Subcutaneous abdominal adipose tissue (tissue), 5 donors: ENCODE measurements at regions not wholly inside any gene's neighbourhood (a gene's known extent, or its start where the extent isn't known, plus 50 kb on each side); places are given as distances from the start of the nearest gene placed in this dataset.

Experiments used
- H3K27ac ChIP-seq: one replicate; pipeline ENCODE4 v1.7.0; 2013; ENCODE audit warnings: low read depth, mild to moderate bottlenecking, inconsistent platforms, low read length, moderate library complexity
- H3K27me3 ChIP-seq, 5 donors: one replicate each; pipeline ENCODE4 v1.7.0; 2013; ENCODE audit warnings: low read length in 5 of 5, inconsistent platforms in 1 of 5; ENCODE audit not compliant: control insufficient read depth in 5 of 5, insufficient read depth in 4 of 5
- H3K36me3 ChIP-seq, 5 donors: one replicate each; pipeline ENCODE4 v1.7.0; 2013; ENCODE audit warnings: low read length in 5 of 5; ENCODE audit not compliant: control insufficient read depth in 5 of 5, insufficient read depth in 5 of 5
- H3K4me1 ChIP-seq, 5 donors: one replicate each; pipeline ENCODE4 v1.7.0; 2013; ENCODE audit warnings: low read length in 5 of 5, mild to moderate bottlenecking in 3 of 5, moderate library complexity in 1 of 5; ENCODE audit not compliant: control insufficient read depth in 5 of 5, insufficient read depth in 5 of 5
- H3K4me3 ChIP-seq, 5 donors: one replicate each; pipeline ENCODE4 v1.7.0; 2013; ENCODE audit warnings: low read length in 5 of 5, low read depth in 1 of 5
- H3K9ac ChIP-seq, 5 donors: one replicate each; pipeline ENCODE4 v1.7.0; 2013; ENCODE audit warnings: low read length in 5 of 5, mild to moderate bottlenecking in 4 of 5, moderate library complexity in 3 of 5
- H3K9me3 ChIP-seq, 5 donors: one replicate each; pipeline ENCODE4 v1.7.0; 2013; ENCODE audit warnings: low read length in 5 of 5; ENCODE audit not compliant: control insufficient read depth in 5 of 5
- donor health status: healthy.
- donor health status: healthy.
- donor health status: healthy.
- donor health status: healthy.
- donor health status: healthy.

DNA sequence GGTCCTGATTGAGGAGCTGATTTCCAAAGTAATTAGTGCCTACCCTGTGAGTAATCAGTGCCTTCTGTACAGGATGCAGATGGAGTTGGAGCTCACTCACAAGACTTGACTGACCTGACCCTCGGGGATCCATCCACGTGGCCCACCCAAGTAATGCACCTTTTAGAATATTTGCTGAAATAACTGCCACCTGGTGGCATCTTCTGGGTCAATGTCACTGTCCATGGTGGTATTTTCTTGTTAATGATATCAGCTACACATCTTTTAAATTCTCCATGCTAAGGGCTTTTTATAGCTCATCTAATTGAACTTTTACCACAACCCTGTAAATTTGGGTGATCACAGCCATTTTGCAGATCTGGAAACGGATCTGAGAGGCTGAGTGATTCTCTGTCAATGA is 74.3 kb upstream of the ANKRD34C start:
- no peak overlapping the region for H3K9ac ChIP-seq
- H3K27me3 ChIP-seq: peaks cover 23 to 51% (median 44%) of the 10 kb centered on the region in 5 donors
- H3K36me3 ChIP-seq: no peaks in the 10 kb centered on the region

DNA sequence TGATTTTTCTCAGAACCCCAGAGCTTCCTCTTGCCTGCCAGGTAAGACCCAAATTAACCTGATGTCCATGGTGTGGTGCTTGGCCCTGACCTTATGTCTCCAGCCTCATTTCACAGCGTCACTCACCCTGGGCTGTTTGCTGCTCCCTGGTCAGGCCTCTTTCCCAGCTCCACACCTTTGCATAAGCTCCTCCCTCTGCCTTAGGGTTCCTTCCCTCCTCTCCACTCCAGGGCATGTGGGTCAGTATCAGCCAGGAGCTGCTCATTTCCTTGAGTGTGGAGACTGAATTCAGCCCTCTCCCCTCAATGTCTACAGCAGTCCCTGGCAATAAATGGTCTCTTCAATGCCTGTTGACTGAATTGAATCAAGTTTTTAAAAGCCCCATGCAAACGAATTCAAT is 75.6 kb upstream of the ANKRD34C start:
- no peaks in the 10 kb centered on the region for H3K36me3 ChIP-seq
- H3K27ac ChIP-seq: no peak overlapping the region
- no peak overlapping the region for H3K4me3 ChIP-seq
- no peak overlapping the region for H3K9ac ChIP-seq
- H3K27me3 ChIP-seq: peaks cover 18 to 45% (median 36%) of the 10 kb centered on the region in 5 donors
- H3K4me1 ChIP-seq: no peaks in the 10 kb centered on the region
- no peaks in the 10 kb centered on the region for H3K9me3 ChIP-seq

More for the DNA sequence above, 74.3 kb upstream of the ANKRD34C start:
- Histone ChIP-seq H3K4me3 (no peak overlapping the region), H3K27ac (no peak overlapping the region), H3K4me1 (no peaks in the 10 kb centered on the region), H3K9me3 (no peaks in the 10 kb centered on the region)

DNA sequence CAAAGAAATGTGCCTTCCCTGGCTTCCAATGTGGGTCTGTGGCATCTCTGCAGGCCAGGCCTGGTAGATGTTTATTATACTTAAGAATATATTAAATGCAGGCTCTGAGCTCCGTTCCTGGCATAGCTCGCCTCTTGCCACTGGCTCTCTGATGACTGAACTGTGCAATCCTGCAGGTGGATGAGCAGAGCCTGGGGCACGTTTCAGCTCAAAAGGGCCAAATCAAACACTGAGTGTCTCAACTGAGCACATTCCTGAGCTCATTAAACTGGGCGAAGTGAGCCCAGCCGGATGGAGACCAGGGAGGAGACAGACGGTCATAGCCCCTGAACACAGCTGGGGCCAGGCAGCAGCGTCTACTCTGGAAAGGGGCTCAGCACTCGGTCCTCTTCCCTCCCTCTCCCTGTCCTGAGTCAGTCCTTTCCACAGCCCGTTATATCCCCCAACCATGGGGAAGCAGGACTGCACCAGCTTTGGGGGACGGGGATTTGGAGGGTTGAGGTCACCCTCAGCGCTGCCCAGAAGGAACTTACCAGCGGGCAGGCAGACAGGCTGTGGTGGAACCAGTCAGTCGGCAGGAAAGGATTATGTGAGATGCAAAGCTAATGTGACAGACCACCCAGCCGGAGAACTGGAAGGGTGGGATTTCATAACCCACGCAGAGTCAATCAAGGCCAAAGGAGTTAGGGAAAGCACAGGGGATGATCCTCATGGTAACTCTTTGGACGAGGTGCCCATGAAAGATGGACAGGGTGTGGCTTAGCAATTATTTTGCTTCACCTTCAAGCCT is 77.4 kb upstream of the ANKRD34C start:
- no peaks in the 10 kb centered on the region for H3K36me3 ChIP-seq
- peaks cover 18 to 36% (median 24%) of the 10 kb centered on the region in 5 donors for H3K27me3 ChIP-seq
- no peaks in the 10 kb centered on the region for H3K4me1 ChIP-seq

DNA sequence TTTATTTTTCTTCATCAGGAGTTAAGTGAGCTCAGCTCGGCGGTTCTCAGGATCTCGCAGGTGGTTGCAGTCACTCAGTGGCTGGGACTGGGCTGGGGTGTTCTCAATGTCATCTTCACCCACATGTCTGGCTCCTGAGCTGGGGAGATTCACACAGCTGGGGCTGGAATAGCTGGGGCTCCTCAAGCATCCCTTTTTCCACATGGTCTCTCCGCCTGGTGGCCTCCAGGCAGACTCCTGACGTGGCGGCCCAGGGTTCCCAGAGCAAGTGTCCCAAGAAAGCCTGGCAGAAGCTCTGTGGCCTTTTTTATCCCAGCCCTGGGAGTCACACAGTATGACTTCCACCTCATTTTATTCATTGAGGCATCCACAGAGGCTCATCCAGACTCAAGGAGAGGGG is 84.1 kb upstream of the ANKRD34C start:
- peaks cover 4 to 21% (median 14%) of the 10 kb centered on the region in 5 donors for H3K27me3 ChIP-seq
- no peak overlapping the region for H3K9ac ChIP-seq
- H3K27ac ChIP-seq: no peak overlapping the region
- H3K4me3 ChIP-seq: no peak overlapping the region
- no peaks in the 10 kb centered on the region for H3K36me3 ChIP-seq
- H3K9me3 ChIP-seq: no peaks in the 10 kb centered on the region
- H3K4me1 ChIP-seq: no peaks in the 10 kb centered on the region

More for the DNA sequence above, 77.4 kb upstream of the ANKRD34C start:
- no peak overlapping the region for H3K9ac ChIP-seq
- no peak overlapping the region for H3K4me3 ChIP-seq
- no peak overlapping the region for H3K27ac ChIP-seq
- no peaks in the 10 kb centered on the region for H3K9me3 ChIP-seq

DNA sequence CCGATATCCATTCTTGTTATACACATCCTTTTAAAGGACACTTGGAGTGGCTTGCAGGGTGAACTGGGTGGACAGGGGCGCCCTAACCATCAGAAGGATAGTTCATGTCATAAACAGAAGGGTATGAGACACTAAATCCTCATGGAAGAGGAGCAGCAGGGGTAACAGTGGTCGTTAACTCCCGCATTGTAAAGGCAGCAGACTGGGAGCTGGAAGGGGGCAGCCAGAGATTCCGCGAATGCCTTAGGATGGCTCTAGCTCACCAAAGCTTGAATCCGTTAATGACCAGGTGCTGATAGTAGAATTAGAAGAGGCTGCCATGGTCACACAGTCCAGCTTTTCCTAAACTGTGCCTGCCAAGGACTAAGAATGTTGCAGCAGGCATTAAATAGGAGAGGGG is 85.2 kb upstream of the ANKRD34C start:
- no peak overlapping the region for H3K4me3 ChIP-seq
- H3K27me3 ChIP-seq: peaks cover 4 to 23% (median 17%) of the 10 kb centered on the region in 5 donors
- no peaks in the 10 kb centered on the region for H3K9me3 ChIP-seq
- H3K9ac ChIP-seq: no peak overlapping the region
- no peaks in the 10 kb centered on the region for H3K4me1 ChIP-seq
- H3K36me3 ChIP-seq: no peaks in the 10 kb centered on the region
- H3K27ac ChIP-seq: no peak overlapping the region

DNA sequence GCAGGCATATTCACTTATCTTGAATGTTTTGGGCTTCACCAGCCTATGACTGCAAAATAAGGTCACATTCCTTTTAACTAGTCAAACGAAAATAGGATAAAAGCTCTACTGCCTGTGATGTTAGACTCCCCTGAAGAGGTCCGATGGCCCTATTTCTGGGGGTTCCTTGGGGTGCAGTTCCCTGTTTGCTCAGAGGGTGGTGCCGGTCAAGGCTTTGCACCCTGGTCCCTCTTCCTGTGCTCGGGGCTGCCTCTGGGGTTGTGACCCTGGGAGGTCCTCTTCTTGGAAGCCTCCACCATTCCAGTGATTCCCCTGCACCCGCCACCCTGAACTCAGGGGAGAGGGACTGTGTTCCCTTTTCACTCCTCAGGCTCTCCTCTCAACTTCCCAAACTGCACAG is 86.7 kb upstream of the ANKRD34C start:
- H3K36me3 ChIP-seq: no peaks in the 10 kb centered on the region
- H3K9me3 ChIP-seq: no peaks in the 10 kb centered on the region
- H3K9ac ChIP-seq: no peak overlapping the region
- no peak overlapping the region for H3K4me3 ChIP-seq
- H3K4me1 ChIP-seq: no peaks in the 10 kb centered on the region
- H3K27me3 ChIP-seq: peaks cover 4 to 23% (median 16%) of the 10 kb centered on the region in 5 donors
- H3K27ac ChIP-seq: no peak overlapping the region

DNA sequence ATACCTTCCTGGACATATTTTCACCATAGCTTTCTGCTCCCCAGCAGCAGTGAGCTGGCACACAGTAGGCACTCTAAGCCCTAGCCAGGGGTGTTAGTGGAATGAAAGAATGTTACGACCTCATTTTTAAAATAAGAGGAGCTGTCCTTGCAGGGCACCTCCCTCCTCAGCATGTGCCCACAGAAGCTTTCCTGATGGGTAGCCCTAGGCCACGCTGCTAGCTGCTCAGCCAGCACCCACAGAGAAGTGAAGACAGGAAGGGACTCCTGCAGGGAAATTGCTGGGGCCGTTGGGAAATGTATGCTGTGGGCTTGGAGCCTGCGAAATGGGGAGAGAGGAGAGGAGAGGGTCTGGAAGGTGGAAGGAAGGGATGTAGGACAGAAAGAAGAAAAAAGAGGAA is 87.3 kb upstream of the ANKRD34C start:
- Histone ChIP-seq H3K27me3 (peaks cover 4 to 23% (median 16%) of the 10 kb centered on the region in 5 donors), H3K4me1 (no peaks in the 10 kb centered on the region), H3K27ac (no peak overlapping the region), H3K4me3 (no peak overlapping the region), H3K9ac (no peak overlapping the region), H3K36me3 (no peaks in the 10 kb centered on the region), H3K9me3 (no peaks in the 10 kb centered on the region)

DNA sequence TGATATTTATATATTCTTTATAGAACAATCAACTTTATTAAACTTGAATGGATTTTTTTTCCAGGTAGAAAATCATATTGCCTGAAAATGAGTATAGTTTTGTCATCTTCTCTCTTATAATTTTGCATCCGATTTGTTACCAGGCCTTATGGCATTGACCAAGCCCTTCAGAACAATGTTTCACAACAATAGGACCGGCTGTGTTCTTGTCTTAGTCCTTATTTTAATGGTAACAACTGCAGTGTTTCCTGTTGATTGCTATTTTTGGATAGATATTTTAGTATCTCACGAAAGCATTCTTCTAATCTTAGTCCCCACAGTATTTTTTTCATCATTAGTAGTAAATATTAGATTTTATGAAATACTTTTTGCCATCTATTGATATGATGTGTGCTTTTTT is 88.1 kb upstream of the ANKRD34C start:
- Histone ChIP-seq H3K9ac (no peak overlapping the region), H3K4me3 (no peak overlapping the region), H3K4me1 (no peaks in the 10 kb centered on the region), H3K36me3 (no peaks in the 10 kb centered on the region), H3K9me3 (no peaks in the 10 kb centered on the region), H3K27ac (no peak overlapping the region), H3K27me3 (peaks cover 4 to 23% (median 16%) of the 10 kb centered on the region in 5 donors)

DNA sequence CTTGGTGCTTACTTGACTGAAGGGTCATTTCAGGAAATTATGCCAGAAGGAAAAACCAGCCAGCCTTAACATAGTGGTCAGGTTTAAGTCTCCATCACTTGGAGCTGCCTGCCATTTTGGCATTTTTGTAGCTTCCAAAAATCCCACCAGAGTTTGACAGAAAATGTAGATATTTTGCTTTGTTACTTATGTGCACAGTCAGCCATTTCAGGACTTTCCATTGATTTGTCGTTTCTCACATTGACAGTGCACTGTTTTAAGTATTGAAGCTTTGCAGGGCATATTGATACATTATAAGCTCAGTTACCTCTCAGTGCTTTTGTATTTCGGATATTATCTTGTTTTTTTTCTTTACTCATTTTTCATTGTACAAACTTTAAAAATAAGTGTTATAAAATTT is 89.0 kb upstream of the ANKRD34C start:
- Histone ChIP-seq H3K9ac (no peak overlapping the region), H3K27ac (no peak overlapping the region), H3K4me3 (no peak overlapping the region), H3K4me1 (no peaks in the 10 kb centered on the region), H3K36me3 (no peaks in the 10 kb centered on the region), H3K9me3 (no peaks in the 10 kb centered on the region), H3K27me3 (peaks cover 4 to 23% (median 16%) of the 10 kb centered on the region in 5 donors)

DNA sequence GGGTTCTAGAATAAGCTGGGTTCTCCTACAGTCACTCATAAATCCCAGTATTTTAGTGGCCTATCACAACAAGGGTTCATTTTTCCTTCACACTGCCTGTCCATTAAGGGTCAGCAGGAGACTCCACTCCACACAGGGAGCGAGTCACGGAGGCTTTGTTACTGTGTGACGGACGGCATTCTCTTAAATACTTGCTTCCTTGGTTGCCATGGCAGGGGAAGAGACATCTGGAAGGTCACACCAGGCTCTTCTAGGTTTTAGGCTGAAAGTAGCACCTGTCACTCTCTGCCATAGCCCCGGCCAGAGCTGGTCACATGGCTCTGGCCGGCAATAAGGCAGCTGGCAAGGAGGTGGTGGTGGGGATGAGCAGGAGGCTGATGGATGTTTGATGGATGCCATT is 89.4 kb upstream of the ANKRD34C start:
- Histone ChIP-seq H3K27ac (no peak overlapping the region), H3K9ac (no peak overlapping the region), H3K27me3 (peaks cover 4 to 23% (median 16%) of the 10 kb centered on the region in 5 donors), H3K4me1 (no peaks in the 10 kb centered on the region), H3K4me3 (no peak overlapping the region), H3K36me3 (no peaks in the 10 kb centered on the region), H3K9me3 (no peaks in the 10 kb centered on the region)
